HG03469 (cell line): ENCODE measurements at regions not wholly inside any gene's neighbourhood (a gene's known extent, or its start where the extent isn't known, plus 50 kb on each side); places are given as distances from the start of the nearest gene placed in this dataset.
"Not testable (repeated sequence)": the region's sequence is repeated elsewhere in the genome, so short reads cannot be mapped to it uniquely, and the experiment has no call there.

Experiments
- ATAC-seq: cut with Tn5 transposase; IDR thresholded peaks from one replicate; pipeline ENCODE4 v1.9.1; 2021; ENCODE audit warnings: mild to moderate bottlenecking, moderate library complexity, moderate number of reproducible peaks; ENCODE audit not compliant: unreplicated experiment

DNA sequence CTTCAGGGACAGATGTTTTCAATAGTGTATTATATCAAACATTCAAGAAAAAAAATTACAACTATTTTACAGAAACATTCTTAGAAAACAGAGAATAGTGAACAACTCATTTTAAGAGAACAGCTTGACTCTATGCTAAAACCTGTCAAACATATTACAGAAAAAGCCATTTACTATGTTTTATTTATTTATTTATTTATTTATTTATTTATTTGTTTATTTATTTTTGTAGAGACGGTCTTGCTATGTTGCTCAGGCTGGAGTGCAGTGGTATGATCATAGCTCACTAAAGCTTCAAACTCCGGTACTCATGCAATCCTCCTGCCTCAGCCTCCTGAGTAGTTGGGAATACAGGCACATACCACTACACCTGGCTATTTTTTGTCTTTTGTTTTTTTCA, 317.9 kb upstream of the HTR1E start:
- no peak for ATAC-seq

DNA sequence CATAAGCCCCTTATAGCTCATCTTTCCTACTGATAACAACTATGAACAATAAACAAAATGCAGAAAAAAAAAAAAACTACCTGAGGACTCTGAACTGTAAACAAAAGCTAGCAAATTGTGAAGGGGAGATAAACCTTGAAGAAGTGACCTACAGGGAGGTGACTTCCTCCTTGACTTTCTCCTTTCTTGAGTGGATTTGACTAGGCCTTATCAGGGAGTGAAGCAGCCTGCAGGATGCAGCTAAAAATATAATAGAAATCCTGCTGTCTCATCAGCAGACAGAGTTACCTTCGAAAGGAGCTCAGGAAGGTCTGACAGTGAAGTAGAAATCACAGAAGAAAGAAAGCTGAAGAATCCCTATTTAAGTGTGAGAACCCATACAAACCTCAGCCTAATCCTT, 322.0 kb upstream of the HTR1E start:
- ATAC-seq: no peak

DNA sequence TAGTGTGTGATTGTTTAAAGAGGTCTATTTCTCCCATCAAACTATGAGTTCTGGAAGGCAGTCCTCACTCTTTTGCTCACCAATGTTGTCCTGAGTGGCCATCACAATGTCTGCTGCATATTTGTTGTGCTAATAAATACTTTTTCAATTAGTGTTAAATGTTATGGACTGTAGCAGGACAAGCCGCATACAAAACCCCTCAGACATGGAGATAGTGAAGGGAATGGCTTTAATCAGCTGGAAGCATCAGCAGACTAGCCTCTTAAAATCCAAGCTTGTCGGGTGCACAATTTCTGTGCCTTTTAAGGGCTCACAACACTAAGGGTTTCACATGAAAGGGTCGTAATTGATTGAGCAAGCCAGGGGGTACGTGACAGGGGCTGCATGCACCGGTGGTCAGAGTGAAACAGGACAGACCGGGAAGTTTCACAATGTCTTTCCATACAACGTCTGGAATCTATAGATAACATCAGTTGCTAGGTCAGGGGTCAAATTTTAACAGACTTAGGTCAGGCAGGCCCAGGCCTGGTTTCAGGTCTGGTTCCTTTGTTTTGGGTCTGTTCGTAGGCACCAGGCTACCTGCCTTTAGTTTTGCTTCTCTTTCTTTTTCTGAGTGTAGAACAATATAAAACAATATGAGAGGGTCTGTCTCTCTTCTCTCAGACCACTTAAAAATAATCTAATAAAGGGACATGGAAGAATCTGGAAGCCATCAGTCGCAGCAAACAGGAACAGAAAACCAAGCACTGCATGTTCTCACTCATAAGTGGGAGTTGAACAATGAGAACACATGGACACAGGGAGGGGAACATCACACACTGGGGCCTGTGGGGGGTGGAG, 327.6 kb upstream of the HTR1E start:
- ATAC-seq: no peak

DNA sequence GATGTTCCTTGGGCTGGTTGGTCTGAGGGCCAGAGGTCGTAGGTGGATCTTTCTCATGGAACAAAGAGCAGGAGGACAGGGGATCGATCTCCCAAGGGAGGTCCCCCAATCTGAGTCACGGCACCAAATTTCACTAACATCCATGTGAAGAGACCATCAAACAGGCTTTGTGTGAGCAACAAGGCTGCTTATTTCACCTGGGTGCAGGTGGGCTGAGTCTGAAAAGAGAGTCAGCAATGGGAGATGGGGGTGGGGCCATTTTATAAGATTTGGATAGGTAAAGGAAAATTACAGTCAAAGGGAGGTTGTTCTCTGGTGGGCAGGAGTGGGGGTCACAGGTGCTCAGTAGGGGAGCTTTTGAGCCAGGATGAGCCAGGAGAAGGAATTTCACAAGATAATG, 334.0 kb upstream of the HTR1E start:
- ATAC-seq: not testable (repeated sequence)

DNA sequence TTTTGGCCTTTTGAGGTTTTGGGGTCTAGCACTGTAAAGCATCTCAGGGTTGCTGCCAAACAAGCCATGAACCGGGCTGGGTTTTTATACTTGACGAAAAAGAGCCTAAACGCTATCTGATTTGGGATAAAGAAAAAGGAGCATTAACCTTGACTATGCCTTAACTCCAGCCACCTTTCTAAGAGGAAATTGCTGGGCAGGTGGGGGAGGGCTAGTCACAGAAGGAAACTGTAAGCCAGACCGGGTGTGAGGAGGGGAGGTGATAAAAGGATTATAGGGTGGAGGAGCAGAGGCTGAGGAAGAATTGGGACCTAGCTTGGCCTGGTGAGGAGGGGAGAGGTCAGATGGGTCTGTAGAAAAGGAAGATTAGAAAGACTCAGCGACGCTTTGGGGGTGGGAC, 335.2 kb upstream of the HTR1E start:
- not testable (repeated sequence) for ATAC-seq

DNA sequence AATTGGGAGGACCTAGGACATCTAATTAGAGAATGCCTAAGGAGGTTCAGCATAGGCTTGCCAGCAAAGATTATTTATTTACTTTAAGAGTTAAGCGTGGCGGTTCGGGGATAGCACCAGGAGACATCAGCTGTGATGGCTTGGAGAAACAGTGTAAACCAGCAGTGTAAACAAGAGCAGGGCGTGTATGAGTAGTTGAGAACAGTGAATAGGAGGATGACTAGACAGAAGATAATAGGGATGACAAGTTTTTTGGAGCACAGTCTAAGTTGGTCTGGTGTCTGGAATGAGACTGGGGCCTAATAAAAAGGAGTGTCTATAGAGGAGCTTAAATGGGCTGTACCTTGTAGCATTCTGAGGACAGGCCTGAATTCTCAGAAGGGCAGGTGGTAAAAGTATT, 338.4 kb upstream of the HTR1E start:
- not testable (repeated sequence) for ATAC-seq

DNA sequence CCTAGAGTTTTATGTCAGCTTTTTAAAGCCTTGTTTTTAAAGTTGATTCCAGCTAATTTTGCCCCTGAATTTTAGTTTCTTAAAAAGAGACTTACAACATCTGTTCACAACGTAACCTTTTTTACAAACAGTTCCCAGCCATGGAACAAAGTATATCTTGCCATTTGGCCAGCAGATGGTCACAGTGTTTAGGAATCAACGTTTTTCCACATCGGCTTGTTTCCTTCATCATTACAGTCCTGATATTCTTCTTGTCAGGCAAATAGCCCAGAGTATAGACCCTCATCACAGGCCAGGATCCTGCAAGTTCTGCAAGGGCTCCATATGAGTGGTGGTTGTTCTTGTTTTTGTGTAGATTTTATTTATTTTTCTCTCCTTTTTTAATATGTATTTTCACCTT, 341.7 kb upstream of the HTR1E start:
- ATAC-seq: no peak

DNA sequence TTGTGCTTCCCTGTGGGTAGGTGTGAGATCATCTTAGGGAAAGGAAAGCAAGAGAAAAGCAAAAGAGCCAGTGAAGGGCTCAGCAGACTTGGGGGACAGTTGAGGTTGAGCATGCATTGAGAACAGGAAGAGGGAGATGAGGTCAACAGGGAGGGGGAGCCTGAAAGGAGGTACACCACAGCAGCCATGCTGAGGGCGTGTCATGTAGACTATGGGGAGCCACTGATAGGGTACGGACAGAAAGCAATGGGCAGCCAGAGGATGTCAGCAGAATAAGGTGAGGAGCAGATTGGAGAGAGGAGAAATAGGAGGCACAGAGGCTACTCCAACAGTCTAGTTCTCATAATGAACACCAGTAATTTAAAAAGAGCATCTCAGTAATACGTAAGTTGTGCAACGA, 351.1 kb upstream of the HTR1E start:
- ATAC-seq: no peak

DNA sequence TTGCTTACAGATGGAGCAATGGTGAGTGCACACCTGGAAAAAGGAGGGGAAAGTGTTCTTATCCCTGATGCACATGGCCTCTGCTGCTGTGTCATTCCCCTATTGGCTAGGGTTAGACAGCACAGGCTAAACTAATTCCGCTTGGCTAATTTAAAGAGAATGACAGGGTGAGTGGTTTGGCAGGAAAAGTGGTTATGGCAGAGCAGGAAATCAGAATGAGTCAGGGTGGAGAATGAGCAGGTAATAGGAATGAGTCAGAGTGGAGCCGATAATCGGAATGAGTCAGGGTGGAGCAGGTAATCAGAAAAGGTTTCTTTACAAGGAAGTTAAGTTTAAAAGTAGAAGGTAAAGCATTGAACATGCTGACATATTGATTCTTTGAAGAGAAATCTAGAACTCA, 355.5 kb upstream of the HTR1E start:
- ATAC-seq: no peak

DNA sequence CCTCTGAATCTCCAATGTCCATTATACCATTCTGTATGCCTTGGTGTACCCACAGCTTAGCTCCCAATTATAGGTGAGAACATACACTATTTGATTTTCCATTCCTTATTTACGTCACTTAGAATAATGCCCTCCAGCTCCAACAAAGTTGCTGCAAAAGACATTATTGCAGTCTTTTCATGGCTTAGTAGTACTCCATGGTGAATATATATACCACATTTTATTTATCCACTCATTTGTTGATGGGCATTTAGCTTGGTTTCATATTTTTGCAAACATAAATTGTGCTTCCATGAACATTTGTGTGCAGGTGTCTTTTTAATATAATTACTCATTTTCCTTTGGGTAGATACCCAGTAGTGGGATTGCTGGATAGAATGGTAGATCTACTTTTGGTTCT, 374.1 kb upstream of the HTR1E start:
- ATAC-seq: no peak

DNA sequence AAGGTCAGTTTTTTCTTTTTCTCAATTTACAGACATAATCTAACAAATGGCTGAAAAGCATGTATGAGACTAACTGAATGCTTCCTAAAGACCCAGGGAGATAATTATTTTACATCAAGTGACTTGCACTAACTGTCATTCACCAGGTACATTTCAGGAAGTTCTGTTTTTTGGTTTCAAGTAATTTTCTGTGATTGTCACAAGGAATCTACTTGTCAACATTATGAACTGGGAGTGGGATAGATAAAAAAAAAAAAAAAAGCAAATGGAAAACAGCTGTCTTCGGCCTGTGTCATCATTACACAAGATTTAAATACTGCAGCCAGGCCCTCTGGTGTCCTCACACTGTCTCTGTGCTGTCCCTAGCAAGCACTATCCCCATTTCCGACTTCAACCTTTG, 379.0 kb upstream of the HTR1E start:
- ATAC-seq: no peak

DNA sequence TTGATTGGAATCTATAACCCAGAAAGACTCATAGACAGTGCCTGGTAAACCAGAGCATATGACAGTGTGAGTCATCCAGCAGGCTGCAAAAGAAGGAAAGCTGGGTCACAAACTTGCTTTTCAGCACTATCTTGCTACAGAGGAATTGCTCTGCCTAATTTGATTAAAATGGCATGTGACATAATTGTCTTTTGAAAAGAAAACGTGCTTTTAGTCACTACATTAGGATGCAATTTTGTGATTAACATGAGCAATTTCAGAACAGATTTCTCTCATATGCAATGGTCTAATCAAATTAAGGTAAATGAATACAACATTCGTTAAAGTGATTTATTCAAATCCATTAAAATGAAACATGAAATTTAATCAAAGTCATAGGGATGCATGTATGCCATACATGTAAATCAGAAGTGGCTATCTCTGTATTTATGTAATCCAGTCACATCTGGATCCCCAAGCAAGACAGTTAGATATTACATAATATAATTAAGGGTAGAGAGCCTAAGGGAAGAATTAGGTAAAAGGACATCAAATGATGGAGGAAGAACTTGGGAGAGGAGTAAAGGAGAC, 400.0 kb upstream of the HTR1E start:
- ATAC-seq: no peak

DNA sequence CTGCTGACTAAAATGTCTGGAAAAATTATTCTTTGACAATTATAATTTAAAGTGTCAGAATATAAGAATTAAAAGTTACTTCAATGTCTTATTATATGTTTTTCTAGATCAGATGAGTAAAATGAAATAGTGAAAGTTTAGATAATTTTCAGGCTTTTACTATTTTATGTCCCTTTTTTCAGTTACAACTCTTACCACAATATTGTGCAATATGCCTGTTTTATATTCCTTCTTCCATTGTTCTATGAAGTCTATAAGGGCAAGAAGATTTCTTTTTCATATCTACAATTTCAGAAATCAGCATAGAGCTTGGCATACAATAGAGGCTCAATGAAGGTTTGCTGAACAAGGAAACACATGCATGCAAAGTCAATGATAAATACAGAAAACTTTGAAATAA, 401.2 kb upstream of the HTR1E start:
- no peak for ATAC-seq

DNA sequence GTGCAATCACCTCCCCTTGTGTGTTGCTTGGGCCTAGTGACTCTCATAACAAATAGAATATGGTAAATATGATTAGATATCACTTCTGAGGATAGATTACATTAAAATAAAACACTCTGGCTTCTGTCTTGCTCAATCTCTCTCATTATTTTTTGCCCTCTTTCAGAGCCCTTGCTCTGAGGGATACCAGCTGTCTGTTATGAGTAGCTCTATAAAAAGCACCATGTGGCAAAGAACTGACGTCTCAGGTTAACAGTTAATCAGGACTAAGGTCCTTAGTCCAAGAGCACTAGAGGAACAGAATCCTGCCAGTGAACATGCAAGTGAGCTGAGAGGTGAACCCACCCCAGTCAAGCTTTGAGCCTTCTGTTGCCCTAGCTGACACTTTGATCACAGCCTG, 402.2 kb upstream of the HTR1E start:
- no peak for ATAC-seq

DNA sequence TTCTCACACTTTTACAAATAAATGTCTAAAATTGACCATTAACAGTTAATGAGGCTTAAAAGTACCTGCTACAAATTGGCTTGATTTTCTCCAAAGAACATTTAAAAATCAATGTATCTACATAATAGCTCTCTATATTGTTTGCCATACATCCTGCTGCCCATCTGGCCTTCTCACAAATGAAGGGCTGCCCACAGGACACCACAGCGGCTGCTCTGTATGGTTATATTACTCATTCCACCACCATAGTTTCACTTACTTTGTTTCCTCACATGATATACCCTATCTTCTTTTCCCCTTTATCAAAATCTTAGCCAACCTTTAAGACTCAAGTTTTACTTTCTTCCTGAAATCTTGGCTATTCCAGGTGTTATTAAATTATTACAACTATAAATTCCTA, 407.7 kb upstream of the HTR1E start:
- ATAC-seq: no peak

DNA sequence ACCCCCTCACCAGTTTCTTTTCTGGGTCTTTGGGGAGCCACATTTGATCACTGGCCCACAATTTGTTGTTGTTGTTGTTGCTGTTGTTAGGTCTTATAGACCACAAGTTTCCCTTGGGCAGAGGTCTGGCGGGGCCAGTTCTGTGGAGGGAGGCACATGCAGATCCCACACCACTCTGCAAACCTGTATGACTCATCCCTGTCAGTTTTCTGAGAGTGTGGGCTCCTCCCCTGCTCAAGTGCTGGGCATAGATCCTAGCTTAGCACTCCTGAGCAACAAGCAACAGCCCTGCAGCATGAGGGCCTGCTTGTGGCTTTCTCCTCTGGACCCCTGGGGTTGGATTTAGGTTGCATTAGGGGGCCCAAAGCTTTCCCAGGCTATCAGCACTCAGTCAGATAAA, 411.1 kb upstream of the HTR1E start:
- no peak for ATAC-seq

DNA sequence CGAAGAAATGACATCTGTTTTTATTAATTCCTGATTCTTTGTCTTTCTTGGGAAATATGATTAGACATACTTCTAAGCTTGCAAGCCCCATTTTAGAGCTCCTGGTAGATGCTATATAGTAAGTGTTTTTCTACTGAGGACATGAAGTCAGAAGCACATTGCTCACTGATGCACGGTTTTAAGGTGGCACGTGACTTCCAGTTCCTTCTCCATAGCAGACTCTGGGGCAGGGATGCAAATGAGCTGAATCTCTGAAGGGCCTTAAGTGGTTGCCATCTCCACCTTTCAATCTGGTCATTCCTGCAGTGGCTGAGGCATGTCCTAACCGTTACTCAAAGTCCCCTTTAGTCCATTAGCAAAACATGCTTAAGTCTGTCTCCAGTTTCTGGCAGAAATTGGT, 421.2 kb upstream of the HTR1E start:
- no peak for ATAC-seq

DNA sequence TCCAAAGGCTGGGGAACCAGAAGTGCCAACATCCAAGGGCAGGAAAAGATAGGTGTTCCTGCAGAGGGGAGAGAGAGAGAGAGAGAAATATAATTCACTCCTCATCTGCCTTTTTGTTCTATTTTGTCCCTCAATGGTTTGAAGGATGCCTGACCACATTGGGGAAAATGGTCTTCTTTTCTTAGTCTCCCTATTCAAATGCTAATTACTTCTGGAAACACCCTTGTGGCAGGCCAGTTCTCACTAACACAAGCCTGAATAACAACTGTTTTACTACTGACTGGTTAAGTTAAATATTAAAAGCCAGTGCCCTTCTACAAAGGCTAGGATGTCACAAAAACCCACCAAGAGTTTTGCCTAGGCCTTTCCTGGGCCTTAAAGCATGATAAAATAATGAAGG, 425.4 kb upstream of the HTR1E start:
- ATAC-seq: no peak

DNA sequence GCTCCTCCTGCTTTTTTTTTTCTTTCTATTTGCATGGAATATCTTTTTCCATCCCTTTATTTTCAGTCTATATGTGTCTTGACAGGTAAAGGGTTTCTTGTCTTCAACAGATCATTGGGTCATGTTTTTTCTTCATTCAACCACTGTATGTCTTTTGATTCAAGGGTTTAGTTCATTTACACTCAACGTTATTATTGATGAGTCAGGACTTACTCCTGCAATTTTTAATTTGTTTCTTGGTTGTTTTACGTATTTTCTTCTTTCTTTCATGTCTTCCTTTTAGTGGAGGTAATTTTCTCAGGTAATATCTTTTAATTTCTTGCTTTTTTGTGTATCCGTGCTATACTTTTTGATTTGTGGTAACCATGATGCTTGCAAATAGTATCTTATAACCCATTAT, 429.1 kb upstream of the HTR1E start:
- ATAC-seq: no peak

DNA sequence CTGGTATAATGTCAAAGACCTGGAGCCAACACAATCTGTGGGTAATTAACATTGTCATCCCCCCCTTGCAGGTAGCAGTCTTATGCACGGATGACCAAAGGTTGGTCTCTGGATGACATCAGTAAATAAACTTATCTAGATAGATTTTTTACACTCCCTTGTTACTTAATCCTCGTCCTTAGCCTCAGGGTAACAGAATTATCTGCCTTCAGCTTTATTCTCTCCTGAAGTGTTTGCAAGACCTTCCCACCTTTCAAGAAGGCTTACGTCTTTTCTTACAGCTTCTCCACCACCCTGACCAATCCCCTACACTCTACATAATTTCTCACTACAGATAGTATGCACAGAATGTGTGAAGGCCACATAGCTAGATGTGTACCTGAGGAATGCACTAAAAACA, 434.8 kb upstream of the HTR1E start:
- no peak for ATAC-seq

DNA sequence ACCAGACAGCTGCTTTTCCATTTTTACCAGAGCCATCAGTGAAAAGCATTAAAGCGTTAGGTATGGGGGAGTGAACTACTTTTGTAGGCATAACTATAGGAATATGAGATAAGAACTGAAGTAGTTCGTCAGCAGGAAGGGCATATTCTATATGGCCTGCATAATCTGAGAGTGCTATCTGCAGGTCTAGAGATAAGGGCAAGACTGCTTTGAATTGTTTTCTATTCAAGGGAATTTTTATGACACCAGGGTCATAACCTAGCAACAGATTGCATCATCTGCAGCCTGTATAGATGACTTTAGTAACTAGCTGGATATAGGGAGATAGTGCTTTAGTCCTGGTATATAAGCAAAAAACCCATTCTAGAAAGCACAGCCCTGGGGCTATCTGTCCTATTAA, 437.3 kb upstream of the HTR1E start:
- no peak for ATAC-seq

DNA sequence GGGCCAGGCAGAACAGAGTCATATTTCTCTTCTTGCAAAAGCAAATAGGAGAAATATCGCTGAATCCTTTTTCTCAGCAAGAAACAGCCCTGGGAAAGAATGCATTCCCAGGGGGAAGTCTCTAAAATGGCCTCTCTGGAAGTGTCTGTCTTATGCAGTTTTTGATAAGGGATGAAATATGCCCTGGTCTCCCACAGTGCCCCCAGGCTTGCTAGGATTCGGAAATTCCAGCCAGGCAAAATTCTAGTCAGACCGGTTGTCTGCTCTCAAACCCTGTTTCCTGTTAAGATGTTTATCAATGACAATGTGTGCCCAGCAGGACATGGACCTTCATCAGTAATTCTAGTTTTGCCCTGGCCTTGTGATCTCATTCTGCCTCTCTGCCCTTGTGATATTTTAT, 448.3 kb upstream of the HTR1E start:
- ATAC-seq: not testable (repeated sequence)
